Gastrocnemius medialis (tissue), 4 donors: ENCODE measurements at regions not wholly inside any gene's neighbourhood (a gene's known extent, or its start where the extent isn't known, plus 50 kb on each side); places are given as distances from the start of the nearest gene placed in this dataset.

ENCODE experiments used
- CTCF ChIP-seq, 5 experiments: fragments of 450-650 bp in 3 of 5; fragments of 200-600 bp in 2 of 5; sonication (generic) in 2 of 5; IDR thresholded peaks in 4 of 5; conservative IDR thresholded peaks in 1 of 5; 1 replicate in 4 of 5; 2 replicates in 1 of 5; pipeline ENCODE4 v1.5.1; 2016 to 2019; ENCODE audit warnings: antibody characterized with exemption in 5 of 5, mild to moderate bottlenecking in 3 of 5, moderate library complexity in 3 of 5
- POLR2A ChIP-seq, 2 donors: fragments of 450-650 bp; IDR thresholded peaks; one replicate each; pipeline ENCODE4 v1.6.1; 2017; ENCODE audit warnings: antibody characterized with exemption in 2 of 2, mild to moderate bottlenecking in 2 of 2, moderate library complexity in 2 of 2

DNA sequence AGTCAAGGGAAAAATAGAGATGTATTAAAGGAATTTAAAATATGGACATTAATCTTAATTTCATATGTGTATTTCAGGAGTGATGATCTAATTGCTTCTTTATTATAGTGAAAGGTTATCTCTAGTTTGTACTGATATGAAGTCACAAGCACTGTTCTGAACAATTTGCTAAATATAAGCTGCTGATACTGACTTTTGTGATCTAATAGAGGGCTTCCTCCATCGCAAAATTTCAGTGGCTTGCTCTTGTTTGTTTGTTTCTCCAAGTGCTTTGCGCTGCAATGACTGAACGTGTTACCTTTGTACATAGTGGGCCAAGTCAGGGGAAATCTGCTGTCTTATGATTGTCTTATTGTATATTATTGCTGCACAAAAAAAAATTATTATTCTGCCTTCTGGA lies 307.0 kb downstream of the KCNJ2 start:
- no peak for TF ChIP-seq POLR2A (IDR thresholded peaks at IDR 0.05)
- TF ChIP-seq CTCF (IDR thresholded peaks at IDR 0.05 in 4 of 5, conservative IDR thresholded peaks at IDR 0.05 in 1 of 5) = no peak
